Osteoblast (primary cell): ENCODE measurements at regions not wholly inside any gene's neighbourhood (a gene's known extent, or its start where the extent isn't known, plus 50 kb on each side); places are given as distances from the start of the nearest gene placed in this dataset.

Experiments used
- DNase-seq: peaks from one replicate; pipeline ENCODE4 v3.0.0; 2011; ENCODE audit warnings: low spot score, mixed read lengths; ENCODE audit not compliant: insufficient read length; ENCODE audit errors: missing footprints
- H2AFZ ChIP-seq: 2 replicates; pipeline ENCODE4 v1.6.0; 2011; ENCODE audit warnings: mild to moderate bottlenecking, low read length
- H3K27ac ChIP-seq: 2 replicates; pipeline ENCODE4 v1.5.1; 2011; ENCODE audit warnings: mild to moderate bottlenecking, low read depth, low read length, moderate library complexity
- H3K27me3 ChIP-seq: 2 replicates; pipeline ENCODE4 v1.6.0; 2012; ENCODE audit warnings: mild to moderate bottlenecking, control low read depth, inconsistent platforms, low read length, moderate library complexity; ENCODE audit not compliant: insufficient read depth
- H3K36me3 ChIP-seq: 2 replicates; pipeline ENCODE4 v1.5.1; 2011; ENCODE audit warnings: mild to moderate bottlenecking, low read length, control low read depth, moderate library complexity; ENCODE audit not compliant: insufficient read depth
- H3K4me1 ChIP-seq: 2 replicates; pipeline ENCODE4 v1.5.1; 2011; ENCODE audit warnings: mild to moderate bottlenecking, low read length, control low read depth, moderate library complexity; ENCODE audit not compliant: insufficient read depth
- H3K4me2 ChIP-seq: 2 replicates; pipeline ENCODE4 v1.6.0; 2011; ENCODE audit warnings: mild to moderate bottlenecking, low read length; ENCODE audit not compliant: insufficient read depth
- H3K4me3 ChIP-seq: fragments of 200-600 bp; sonication (generic); 3 replicates; pipeline ENCODE4 v1.5.1; 2012; ENCODE audit warnings: mild to moderate bottlenecking, low read length, inconsistent platforms; ENCODE audit not compliant: insufficient read depth
- H3K79me2 ChIP-seq: 2 replicates; pipeline ENCODE4 v1.6.0; 2012; ENCODE audit warnings: mild to moderate bottlenecking, low read length, control low read depth, inconsistent platforms; ENCODE audit not compliant: insufficient read depth
- H3K9me3 ChIP-seq: 2 replicates; pipeline ENCODE4 v1.5.1; 2011; ENCODE audit warnings: low read depth, low read length, control low read depth
- H4K20me1 ChIP-seq: 2 replicates; pipeline ENCODE4 v1.6.0; 2012; ENCODE audit warnings: mild to moderate bottlenecking, low read length, control low read depth; ENCODE audit not compliant: insufficient read depth
- CTCF ChIP-seq: IDR thresholded peaks from 2 replicates; pipeline ENCODE4 v1.5.1; 2011; ENCODE audit warnings: mild to moderate bottlenecking, low read depth, low read length, moderate library complexity; ENCODE audit errors: extremely low read depth

GRCh38 chr22:26952451-26953011 lies 295.1 kb downstream of the MIAT start:
- H4K20me1 ChIP-seq = no peaks in the 10 kb centered on the region
- H3K9me3 ChIP-seq = no peaks in the 10 kb centered on the region
- H3K79me2 ChIP-seq = no peaks in the 10 kb centered on the region
- no peaks in the 10 kb centered on the region for H3K36me3 ChIP-seq
- no peaks in the 10 kb centered on the region for H3K4me1 ChIP-seq
- no peak overlapping the region for H3K4me2 ChIP-seq
- no peak overlapping the region for H3K27ac ChIP-seq
- peaks cover 52% of the 10 kb centered on the region for H3K27me3 ChIP-seq
- no peak overlapping the region for H3K4me3 ChIP-seq
- TF ChIP-seq CTCF = no peak
- no peak for DNase-seq
- H2AFZ ChIP-seq = no peak overlapping the region

GRCh38 chr22:26953012-26953883 lies 295.9 kb downstream of the MIAT start:
- no peak for TF ChIP-seq CTCF
- Histone ChIP-seq H3K4me1 (no peaks in the 10 kb centered on the region), H3K9me3 (no peaks in the 10 kb centered on the region), H2AFZ (no peak overlapping the region), H3K36me3 (no peaks in the 10 kb centered on the region), H4K20me1 (no peaks in the 10 kb centered on the region), H3K79me2 (no peaks in the 10 kb centered on the region), H3K27me3 (peaks cover 55% of the 10 kb centered on the region), H3K27ac (no peak overlapping the region), H3K4me2 (no peak overlapping the region), H3K4me3 (no peak overlapping the region)
- DNase-seq = no peak

- Histone ChIP-seq H4K20me1 (no peaks in the 10 kb centered on the region), H3K27ac (no peak overlapping the region), H3K4me2 (no peak overlapping the region), H3K4me3 (no peak overlapping the region), H3K4me1 (no peaks in the 10 kb centered on the region), H3K9me3 (no peaks in the 10 kb centered on the region), H3K36me3 (no peaks in the 10 kb centered on the region), H2AFZ (no peak overlapping the region), H3K27me3 (peaks cover 63% of the 10 kb centered on the region), H3K79me2 (no peaks in the 10 kb centered on the region)
- TF ChIP-seq CTCF = no peak
- DNase-seq = no peak
Measured at GRCh38 chr22:26956371-26956770, 299.0 kb downstream of the MIAT start.

GRCh38 chr22:26957176-26957575 lies 299.8 kb downstream of the MIAT start:
- Histone ChIP-seq H3K9me3 (no peaks in the 10 kb centered on the region), H2AFZ (no peak overlapping the region), H4K20me1 (no peaks in the 10 kb centered on the region), H3K4me1 (no peaks in the 10 kb centered on the region), H3K4me2 (no peak overlapping the region), H3K4me3 (no peak overlapping the region), H3K27ac (no peak overlapping the region), H3K79me2 (no peaks in the 10 kb centered on the region), H3K36me3 (no peaks in the 10 kb centered on the region), H3K27me3 (peaks cover 55% of the 10 kb centered on the region)
- DNase-seq = no peak
- TF ChIP-seq CTCF = no peak
